HG02798 (cell line): ENCODE measurements at regions not wholly inside any gene's neighbourhood (a gene's known extent, or its start where the extent isn't known, plus 50 kb on each side); places are given as distances from the start of the nearest gene placed in this dataset.

Source experiments
- ATAC-seq: cut with Tn5 transposase; IDR thresholded peaks from one replicate; pipeline ENCODE4 v1.9.1; 2021; ENCODE audit warnings: mild to moderate bottlenecking; ENCODE audit not compliant: unreplicated experiment, poor library complexity

DNA sequence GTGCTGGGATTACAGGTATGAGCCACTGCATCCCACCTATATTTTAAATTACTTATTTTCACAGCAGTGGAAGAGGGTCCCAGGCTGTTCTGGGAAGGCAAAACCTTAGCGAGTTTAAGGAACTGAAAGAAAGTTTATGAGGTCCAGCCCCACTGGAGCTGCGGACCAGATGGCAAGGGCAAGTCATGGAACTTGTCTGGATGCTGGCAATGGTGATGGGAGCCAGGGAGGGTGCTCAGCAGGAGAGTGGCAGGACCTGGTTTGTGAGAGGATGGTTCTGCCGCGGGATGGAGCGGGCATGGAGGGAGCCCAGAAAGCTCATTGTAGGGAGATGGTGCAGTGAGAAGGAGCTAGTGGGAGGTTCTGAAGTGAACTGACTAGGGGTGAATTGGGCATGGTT, 50.6 kb upstream of the SLC45A1 start:
- ATAC-seq, result no peak

DNA sequence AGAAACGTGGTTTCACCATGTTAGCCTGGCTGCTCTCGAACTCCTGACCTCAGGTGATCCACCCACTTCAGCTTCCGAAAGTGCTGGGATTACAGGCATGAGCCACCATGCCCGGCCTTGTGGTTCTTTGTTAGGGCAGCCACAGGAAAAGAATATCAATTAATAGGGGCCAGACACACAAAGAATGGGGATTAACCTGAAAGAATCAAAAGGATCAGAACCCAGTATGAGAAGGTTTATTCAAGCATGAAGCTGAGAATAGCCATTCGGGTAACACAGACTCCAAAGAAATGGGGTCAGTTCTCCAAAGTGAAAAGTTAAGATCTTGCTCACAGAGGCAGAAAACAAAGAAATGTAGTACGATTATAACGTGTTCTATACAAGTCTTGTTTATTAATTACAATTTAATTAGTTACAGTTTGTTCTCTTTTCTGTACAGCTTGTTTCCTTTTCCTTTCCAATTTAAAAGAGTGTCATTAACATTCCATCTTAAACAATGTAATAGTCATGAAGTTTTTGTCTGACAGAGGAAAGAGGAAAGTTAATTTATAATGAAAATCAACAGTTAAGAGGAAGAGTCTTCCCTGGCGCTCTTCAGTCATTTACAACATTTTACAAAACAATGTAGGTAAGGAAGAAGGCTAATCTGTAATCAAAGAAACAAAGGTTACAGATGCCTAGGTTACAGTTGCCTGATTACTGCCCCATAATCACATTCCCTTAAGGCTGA, 51.3 kb upstream of the SLC45A1 start:
- no peak for ATAC-seq

DNA sequence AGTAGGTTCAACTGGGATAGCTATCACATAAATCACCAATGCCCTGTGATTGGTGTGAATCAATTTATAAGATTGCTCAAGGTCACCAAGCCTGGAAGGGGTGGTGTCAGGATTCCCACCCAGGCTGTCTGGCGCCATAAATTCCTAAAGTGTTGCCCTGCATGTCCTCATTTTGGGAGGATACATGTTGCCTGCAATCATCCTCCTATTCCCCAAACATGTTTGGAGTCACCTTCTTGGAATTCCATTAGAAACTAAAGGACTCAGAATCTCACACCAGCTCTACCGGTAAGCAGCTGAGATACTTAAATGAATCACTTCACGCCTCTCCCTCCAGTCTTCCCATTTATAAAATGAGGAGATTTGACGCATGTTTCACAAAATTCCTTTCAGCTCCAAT, 54.1 kb upstream of the SLC45A1 start:
- ATAC-seq, result no peak

DNA sequence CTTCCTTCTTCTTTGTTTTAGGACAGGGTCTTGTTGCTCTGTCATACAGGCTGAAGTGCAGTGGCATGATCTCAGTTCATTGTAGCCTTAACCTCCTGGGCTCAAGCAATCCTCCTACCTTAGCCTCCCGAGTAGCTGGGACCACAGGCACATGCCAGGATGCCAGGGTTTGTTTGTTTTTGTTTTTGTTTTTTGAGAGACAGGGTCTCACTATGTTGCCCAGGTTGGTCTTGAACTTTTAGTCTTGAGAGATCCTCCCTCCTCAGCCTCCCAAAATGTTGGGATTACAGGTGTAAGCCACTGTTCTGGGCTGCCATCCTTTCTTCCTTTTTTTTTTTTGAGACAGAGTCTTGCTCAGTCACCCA, 56.5 kb upstream of the SLC45A1 start:
- no peak for ATAC-seq

- no peak for ATAC-seq
These were observed 58.2 kb upstream of the SLC45A1 start for GRCh38 chr1:8259498-8260290.

- ATAC-seq, result no peak
These were observed 60.3 kb upstream of the SLC45A1 start for GRCh38 chr1:8257621-8258020.

DNA sequence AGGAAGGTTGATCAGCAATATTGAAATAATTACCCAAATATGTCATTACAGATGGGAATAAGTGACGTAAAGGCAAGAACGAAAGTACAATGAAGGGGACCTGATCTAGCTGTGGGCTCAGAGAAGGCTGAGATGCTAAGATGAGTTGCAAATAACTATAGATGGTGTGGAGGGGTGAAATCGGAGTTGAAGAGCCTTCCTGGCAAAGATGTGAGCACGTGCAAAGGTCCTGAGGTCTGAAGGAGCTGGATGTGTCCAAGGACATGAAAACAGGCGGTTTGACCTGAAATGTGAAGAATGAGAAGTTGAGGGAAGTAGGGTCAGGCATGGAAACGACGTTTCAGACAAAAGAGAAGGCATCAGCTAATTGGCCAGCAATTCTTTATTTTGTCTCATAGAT, 61.6 kb upstream of the SLC45A1 start:
- ATAC-seq, result no peak

DNA sequence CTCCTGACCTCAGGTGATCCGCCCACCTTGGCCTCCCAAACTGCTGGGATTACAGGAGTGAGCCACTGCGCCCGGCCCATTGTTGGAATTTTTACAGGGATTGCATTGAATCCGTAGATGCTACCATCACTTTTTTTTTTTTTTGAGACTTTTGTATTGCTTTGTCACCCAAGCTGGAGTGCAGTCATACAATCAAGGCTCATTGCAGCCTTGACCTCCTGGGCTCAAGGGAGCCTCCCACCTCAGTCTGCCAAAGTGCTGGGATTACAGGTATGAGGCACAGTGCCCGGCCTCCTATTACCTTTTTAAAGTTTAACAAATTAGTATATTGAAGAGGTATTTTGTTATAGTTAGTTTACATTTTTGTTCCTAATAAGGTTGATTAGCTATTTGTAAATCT, 62.2 kb upstream of the SLC45A1 start:
- ATAC-seq, result no peak

- ATAC-seq, result no peak
These were observed 65.5 kb upstream of the SLC45A1 start for GRCh38 chr1:8252266-8252951.

GRCh38 chr1:8251635-8252034, 66.3 kb upstream of the SLC45A1 start:
- no peak for ATAC-seq

DNA sequence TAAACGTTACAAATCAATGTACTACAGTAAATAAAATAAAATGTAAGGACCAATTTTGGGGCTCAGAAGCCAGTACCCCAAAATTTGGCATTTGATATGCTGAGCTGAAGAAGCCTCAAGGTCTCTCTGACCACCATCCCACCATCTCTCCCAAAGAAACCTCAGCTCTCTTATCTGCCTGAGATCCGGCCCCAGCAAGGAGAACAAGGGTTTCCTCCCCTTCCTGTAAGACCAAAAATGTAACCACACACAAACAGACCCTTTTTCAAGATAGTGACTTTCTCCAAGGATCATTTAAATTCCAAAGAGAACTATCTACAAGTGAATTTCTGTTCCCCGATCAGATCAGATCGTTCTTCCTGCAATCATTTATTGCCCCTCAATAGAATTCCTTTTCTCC, 68.1 kb upstream of the SLC45A1 start:
- no peak for ATAC-seq

GRCh38 chr1:8247811-8248436, 70.0 kb upstream of the SLC45A1 start:
- no peak for ATAC-seq

DNA sequence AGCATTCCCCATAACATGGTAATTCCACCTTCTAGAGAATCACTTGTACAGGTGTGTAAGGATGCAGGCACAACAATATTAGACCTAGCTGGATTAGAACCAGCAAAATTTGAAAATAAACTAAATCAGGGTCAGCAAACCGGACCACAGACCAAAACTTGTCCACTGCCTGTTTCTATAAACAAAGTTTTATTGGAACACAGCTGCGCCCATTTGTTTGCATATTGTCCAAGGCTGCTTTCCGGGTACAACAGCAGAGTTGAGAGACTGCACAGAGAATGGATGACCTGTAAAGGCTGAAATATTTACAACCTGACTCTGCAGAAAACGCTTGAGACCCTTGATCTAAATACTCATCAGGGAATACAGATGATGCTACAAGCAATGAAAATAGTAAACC, 73.6 kb upstream of the SLC45A1 start:
- no peak for ATAC-seq

DNA sequence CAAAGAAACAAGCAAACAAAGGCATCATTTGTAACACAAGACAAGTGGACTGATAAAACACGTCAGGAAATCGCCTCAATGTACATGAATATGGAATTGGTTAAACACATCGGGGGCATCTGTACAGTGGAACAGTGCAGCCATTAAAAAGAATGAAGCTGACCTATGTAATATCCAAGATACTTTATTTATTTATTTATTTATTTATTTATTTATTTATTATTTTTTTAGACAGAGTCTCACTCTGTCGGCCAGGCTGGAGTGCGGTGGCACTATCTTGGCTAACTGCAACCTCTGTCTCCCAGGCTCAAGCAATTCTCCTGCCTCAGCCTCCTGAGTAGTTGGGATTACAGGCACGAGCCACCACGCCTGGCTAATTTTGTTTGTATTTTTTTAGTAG, 75.4 kb upstream of the SLC45A1 start:
- no peak for ATAC-seq

DNA sequence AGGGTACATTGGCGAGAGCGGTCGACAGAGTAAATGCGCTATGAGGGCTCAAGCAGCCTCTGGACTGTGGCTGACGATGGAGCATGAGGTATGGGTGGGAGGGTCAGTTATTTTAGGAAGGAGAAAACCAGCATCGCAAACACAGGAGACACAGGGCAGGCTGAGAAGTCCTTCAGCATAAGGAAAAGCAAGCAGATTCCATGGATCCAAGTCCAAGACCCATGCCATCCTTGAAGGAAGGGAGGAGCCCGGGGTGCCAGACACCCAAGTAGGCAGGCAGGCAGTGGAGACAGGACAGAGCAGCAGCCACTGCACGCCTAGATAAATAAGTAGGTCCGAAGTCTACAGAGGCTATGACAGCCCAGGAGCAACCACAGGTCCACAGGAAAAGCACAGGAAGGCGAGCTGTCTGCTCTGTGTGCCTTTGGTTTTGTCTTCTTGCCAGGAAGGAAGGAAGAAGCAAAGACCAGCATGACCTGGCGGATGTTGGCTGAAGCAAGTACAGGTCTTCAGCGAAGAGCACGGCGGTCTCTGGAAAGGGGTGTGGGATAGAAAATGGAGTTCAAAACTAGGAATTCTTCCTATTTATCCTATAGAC, 76.4 kb upstream of the SLC45A1 start:
- ATAC-seq, result no peak

GRCh38 chr1:8239306-8240023, 78.4 kb upstream of the SLC45A1 start:
- ATAC-seq, result no peak

DNA sequence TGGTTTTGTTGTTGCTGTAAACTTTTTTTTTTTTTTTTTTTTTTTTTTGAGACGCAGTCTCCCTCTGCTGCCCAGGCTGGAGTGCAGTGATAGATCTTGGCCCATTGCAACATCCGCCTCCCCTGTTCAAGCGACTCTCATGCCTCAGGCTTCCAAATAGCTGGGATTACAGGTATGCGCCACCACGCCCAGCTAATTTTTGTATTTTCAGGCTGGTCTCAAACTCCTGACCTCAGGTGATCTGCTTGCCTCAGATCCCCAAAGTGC, 78.9 kb upstream of the SLC45A1 start:
- no peak for ATAC-seq

- ATAC-seq, result no peak
These were observed 79.5 kb upstream of the SLC45A1 start for GRCh38 chr1:8238141-8239038.

GRCh38 chr1:8232036-8232757, 85.7 kb upstream of the SLC45A1 start:
- ATAC-seq, result no peak
